ENCODE measurements at regions not wholly inside any gene's neighbourhood (a gene's known extent, or its start where the extent isn't known, plus 50 kb on each side); places are given as distances from the start of the nearest gene placed in this dataset.

DNA sequence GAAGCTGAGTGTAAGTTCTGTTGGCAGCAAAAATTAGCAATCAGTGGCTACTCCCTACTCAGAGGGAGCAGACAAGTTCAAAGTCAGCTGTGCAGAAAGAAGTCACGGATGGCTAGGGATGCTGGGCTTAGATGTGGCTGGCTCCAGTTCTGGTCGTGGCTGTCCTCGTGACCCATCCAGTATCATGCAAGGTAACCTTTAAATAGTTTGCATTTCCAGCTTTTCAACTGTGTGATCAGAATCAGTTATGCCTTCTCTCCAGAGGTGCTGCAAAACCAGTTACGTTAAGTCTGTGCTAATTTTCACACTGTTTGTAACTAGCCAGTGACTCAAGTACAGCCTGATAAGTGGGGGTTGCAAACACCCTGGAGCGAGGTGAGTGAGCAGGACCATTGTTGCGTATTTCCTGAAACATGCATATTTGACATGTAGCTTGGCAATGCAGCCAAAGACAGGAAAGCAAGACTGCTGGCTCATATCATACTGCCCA lies 302.4 kb downstream of the ATPSCKMT start:
- TF ChIP-seq, protein P1, sequence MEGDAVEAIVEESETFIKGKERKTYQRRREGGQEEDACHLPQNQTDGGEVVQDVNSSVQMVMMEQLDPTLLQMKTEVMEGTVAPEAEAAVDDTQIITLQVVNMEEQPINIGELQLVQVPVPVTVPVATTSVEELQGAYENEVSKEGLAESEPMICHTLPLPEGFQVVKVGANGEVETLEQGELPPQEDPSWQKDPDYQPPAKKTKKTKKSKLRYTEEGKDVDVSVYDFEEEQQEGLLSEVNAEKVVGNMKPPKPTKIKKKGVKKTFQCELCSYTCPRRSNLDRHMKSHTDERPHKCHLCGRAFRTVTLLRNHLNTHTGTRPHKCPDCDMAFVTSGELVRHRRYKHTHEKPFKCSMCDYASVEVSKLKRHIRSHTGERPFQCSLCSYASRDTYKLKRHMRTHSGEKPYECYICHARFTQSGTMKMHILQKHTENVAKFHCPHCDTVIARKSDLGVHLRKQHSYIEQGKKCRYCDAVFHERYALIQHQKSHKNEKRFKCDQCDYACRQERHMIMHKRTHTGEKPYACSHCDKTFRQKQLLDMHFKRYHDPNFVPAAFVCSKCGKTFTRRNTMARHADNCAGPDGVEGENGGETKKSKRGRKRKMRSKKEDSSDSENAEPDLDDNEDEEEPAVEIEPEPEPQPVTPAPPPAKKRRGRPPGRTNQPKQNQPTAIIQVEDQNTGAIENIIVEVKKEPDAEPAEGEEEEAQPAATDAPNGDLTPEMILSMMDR (IDR thresholded peaks at IDR 0.05; ENCODE audit: poor library complexity, severe bottlenecking) = no peak
- no peak for TF ChIP-seq EZH2 (IDR thresholded peaks at IDR 0.05; ENCODE audit: borderline replicate concordance, insufficient read depth, low read length, poor library complexity, severe bottlenecking)
- TF ChIP-seq POLR2AphosphoS5 (IDR thresholded peaks at IDR 0.05) = no peak
- TF ChIP-seq, protein P2, sequence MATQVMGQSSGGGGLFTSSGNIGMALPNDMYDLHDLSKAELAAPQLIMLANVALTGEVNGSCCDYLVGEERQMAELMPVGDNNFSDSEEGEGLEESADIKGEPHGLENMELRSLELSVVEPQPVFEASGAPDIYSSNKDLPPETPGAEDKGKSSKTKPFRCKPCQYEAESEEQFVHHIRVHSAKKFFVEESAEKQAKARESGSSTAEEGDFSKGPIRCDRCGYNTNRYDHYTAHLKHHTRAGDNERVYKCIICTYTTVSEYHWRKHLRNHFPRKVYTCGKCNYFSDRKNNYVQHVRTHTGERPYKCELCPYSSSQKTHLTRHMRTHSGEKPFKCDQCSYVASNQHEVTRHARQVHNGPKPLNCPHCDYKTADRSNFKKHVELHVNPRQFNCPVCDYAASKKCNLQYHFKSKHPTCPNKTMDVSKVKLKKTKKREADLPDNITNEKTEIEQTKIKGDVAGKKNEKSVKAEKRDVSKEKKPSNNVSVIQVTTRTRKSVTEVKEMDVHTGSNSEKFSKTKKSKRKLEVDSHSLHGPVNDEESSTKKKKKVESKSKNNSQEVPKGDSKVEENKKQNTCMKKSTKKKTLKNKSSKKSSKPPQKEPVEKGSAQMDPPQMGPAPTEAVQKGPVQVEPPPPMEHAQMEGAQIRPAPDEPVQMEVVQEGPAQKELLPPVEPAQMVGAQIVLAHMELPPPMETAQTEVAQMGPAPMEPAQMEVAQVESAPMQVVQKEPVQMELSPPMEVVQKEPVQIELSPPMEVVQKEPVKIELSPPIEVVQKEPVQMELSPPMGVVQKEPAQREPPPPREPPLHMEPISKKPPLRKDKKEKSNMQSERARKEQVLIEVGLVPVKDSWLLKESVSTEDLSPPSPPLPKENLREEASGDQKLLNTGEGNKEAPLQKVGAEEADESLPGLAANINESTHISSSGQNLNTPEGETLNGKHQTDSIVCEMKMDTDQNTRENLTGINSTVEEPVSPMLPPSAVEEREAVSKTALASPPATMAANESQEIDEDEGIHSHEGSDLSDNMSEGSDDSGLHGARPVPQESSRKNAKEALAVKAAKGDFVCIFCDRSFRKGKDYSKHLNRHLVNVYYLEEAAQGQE (IDR thresholded peaks at IDR 0.05; ENCODE audit: borderline replicate concordance) = no peak
- no peak for TF ChIP-seq EP300 (conservative IDR thresholded peaks at IDR 0.05; ENCODE audit: poor library complexity, severe bottlenecking)
- TF ChIP-seq RAD21 (conservative IDR thresholded peaks at IDR 0.05) = no peak

All from neural cell (in vitro differentiated cells).